ENCODE measurements at regions not wholly inside any gene's neighbourhood (a gene's known extent, or its start where the extent isn't known, plus 50 kb on each side); places are given as distances from the start of the nearest gene placed in this dataset.

GRCh38 chr1:219666242-219666641 lies 53.3 kb upstream of the ZC3H11B start:
- TF ChIP-seq CTCF (IDR thresholded peaks at IDR 0.05 in 2 of 3, conservative IDR thresholded peaks at IDR 0.05 in 1 of 3; ENCODE audit: borderline replicate concordance in 1 of 3, insufficient read depth in 1 of 3, low read depth in 2 of 3, low read length in 2 of 3), result no peak
- TF ChIP-seq FOSL1 (IDR thresholded peaks at IDR 0.05; ENCODE audit: low read depth), result no peak

Data from HCT116 (cell line).